ENCODE measurements at regions not wholly inside any gene's neighbourhood (a gene's known extent, or its start where the extent isn't known, plus 50 kb on each side); places are given as distances from the start of the nearest gene placed in this dataset.

DNA sequence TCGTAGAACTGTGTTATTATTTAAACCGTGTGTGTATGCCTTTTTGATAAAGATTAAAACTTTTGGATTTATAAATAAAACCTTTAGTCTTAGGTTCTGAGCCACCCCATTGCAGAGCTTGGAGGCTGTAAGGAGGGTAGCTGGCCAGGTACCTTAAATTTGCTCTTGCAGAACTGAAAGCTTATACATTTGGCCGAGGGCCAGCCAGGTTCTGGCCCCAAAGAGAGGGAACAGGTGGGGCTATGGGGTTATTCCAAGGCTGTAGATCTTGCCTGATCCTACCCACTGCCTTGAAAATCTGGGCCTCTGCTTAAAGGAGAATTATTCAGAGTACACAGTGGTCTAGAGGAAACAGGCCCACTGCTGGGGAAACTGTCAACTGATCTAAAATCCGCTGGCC lies 59.6 kb downstream of the CAMK2N1 start:
- TF ChIP-seq, protein P1, sequence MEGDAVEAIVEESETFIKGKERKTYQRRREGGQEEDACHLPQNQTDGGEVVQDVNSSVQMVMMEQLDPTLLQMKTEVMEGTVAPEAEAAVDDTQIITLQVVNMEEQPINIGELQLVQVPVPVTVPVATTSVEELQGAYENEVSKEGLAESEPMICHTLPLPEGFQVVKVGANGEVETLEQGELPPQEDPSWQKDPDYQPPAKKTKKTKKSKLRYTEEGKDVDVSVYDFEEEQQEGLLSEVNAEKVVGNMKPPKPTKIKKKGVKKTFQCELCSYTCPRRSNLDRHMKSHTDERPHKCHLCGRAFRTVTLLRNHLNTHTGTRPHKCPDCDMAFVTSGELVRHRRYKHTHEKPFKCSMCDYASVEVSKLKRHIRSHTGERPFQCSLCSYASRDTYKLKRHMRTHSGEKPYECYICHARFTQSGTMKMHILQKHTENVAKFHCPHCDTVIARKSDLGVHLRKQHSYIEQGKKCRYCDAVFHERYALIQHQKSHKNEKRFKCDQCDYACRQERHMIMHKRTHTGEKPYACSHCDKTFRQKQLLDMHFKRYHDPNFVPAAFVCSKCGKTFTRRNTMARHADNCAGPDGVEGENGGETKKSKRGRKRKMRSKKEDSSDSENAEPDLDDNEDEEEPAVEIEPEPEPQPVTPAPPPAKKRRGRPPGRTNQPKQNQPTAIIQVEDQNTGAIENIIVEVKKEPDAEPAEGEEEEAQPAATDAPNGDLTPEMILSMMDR (conservative IDR thresholded peaks at IDR 0.05): no peak
- no peak for TF ChIP-seq EZH2 (IDR thresholded peaks at IDR 0.05; ENCODE audit: low read depth)
